H1 (cell line): ENCODE measurements at regions not wholly inside any gene's neighbourhood (a gene's known extent, or its start where the extent isn't known, plus 50 kb on each side); places are given as distances from the start of the nearest gene placed in this dataset.

Experiments
- EP300 ChIP-seq, 2 experiments: IDR thresholded peaks; 1 replicate in 1 of 2; 2 replicates in 1 of 2; pipeline ENCODE4 v1.6.1; 2011 to 2012; ENCODE audit warnings: low read depth in 2 of 2, low read length in 2 of 2, mild to moderate bottlenecking in 2 of 2, borderline replicate concordance in 1 of 2, inconsistent platforms in 1 of 2, moderate library complexity in 1 of 2
- KDM4A ChIP-seq: IDR thresholded peaks from one replicate; pipeline ENCODE4 v1.7.1; 2012; ENCODE audit warnings: low read depth, mild to moderate bottlenecking, moderate library complexity, low read length, inconsistent platforms; ENCODE audit not compliant: severe bottlenecking

DNA sequence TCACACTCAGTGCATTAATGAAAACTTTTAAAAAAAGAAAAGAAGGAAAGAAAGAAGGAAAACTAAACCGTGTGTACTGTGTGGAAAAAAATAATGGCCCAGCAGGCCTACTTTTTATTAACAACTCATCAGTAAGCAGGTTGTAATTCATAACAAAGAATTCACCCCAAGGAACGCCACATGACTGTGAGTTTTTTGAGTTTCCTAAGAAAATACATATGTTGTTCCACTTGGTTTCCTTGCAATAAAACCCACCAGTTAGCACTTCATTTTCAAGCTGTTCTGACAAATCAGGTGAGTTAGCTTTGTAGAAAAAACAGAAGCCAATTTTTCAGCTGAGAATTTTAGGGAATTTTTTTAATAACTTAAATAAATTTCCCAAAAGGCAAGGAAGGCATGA is 259.3 kb upstream of the TBX18 start (continued):
- no peak for TF ChIP-seq EP300 (IDR thresholded peaks at IDR 0.05; ENCODE audit: borderline replicate concordance in 1 of 2, low read depth in 2 of 2, low read length in 2 of 2)
- no peak for TF ChIP-seq KDM4A
